Stomach (tissue), 4 donors: ENCODE measurements at regions not wholly inside any gene's neighbourhood (a gene's known extent, or its start where the extent isn't known, plus 50 kb on each side); places are given as distances from the start of the nearest gene placed in this dataset.

Experiments
- POLR2A ChIP-seq, 4 donors: fragments of 450-650 bp; IDR thresholded peaks; one replicate each; pipeline ENCODE4 v1.6.1; 2016; ENCODE audit warnings: antibody characterized with exemption in 4 of 4, control low read depth in 2 of 4, mild to moderate bottlenecking in 1 of 4, moderate library complexity in 1 of 4
- POLR2AphosphoS5 ChIP-seq, 3 donors: sonication (generic); formaldehyde crosslinking; IDR thresholded peaks; one replicate each; pipeline ENCODE4 v1.6.1; 2016; ENCODE audit warnings: antibody characterized with exemption in 3 of 3
- TF ChIP-seq, protein P1 (sequence below), 7 experiments: fragments of 450-650 bp in 4 of 7; fragments of 200-600 bp in 3 of 7; sonication (generic) in 3 of 7; IDR thresholded peaks; one replicate each; pipeline ENCODE4 v1.5.1; 2016 to 2019; ENCODE audit warnings: antibody characterized with exemption in 7 of 7, control low read depth in 2 of 7, mild to moderate bottlenecking in 1 of 7

DNA sequence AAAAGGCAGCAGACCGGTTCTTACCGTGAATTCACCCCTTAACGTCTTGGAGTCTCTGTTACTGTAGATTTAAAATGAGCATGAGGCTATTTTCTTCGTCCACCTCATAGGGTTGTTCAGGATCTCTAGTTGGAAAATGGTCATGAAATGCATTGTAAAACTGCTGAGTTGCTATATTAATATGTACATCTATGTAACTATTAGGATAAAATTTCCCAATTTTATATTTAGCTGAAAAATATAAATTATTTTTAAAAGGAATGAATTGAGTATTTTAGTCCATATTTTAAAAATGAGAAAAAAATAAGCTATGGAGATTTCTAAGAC lies 272.7 kb downstream of the ALG10B start:
- TF ChIP-seq, protein P1, sequence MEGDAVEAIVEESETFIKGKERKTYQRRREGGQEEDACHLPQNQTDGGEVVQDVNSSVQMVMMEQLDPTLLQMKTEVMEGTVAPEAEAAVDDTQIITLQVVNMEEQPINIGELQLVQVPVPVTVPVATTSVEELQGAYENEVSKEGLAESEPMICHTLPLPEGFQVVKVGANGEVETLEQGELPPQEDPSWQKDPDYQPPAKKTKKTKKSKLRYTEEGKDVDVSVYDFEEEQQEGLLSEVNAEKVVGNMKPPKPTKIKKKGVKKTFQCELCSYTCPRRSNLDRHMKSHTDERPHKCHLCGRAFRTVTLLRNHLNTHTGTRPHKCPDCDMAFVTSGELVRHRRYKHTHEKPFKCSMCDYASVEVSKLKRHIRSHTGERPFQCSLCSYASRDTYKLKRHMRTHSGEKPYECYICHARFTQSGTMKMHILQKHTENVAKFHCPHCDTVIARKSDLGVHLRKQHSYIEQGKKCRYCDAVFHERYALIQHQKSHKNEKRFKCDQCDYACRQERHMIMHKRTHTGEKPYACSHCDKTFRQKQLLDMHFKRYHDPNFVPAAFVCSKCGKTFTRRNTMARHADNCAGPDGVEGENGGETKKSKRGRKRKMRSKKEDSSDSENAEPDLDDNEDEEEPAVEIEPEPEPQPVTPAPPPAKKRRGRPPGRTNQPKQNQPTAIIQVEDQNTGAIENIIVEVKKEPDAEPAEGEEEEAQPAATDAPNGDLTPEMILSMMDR (IDR thresholded peaks at IDR 0.05), result no peak
- no peak for TF ChIP-seq POLR2AphosphoS5 (IDR thresholded peaks at IDR 0.05)
- no peak for TF ChIP-seq POLR2A (IDR thresholded peaks at IDR 0.05)
